TTC549 (cell line): ENCODE measurements at regions not wholly inside any gene's neighbourhood (a gene's known extent, or its start where the extent isn't known, plus 50 kb on each side); places are given as distances from the start of the nearest gene placed in this dataset.

Experiments
- FAIRE-seq: peaks from 2 replicates; lab custom pipeline; 2012; peaks lifted over from hg19 to GRCh38; lab: Jason Lieb, UNC

- no peak for FAIRE-seq
Observed at GRCh38 chr5:89628876-89629635, 746.1 kb upstream of the MEF2C start.

GRCh38 chr5:89615839-89616518 is 733.0 kb upstream of the MEF2C start:
- no peak for FAIRE-seq

GRCh38 chr5:89613222-89613956 is 730.4 kb upstream of the MEF2C start:
- FAIRE-seq = no peak

- no peak for FAIRE-seq
Observed at GRCh38 chr5:89606939-89607534, 724.1 kb upstream of the MEF2C start.

- FAIRE-seq = no peak
Observed at GRCh38 chr5:89604342-89604741, 721.4 kb upstream of the MEF2C start.

GRCh38 chr5:89601880-89602279 is 718.9 kb upstream of the MEF2C start:
- FAIRE-seq = no peak

- FAIRE-seq = no peak
Observed at GRCh38 chr5:89597878-89598277, 714.9 kb upstream of the MEF2C start.

GRCh38 chr5:89596821-89597220 is 713.8 kb upstream of the MEF2C start:
- FAIRE-seq = no peak

GRCh38 chr5:89595056-89595455 is 712.1 kb upstream of the MEF2C start:
- FAIRE-seq = no peak

GRCh38 chr5:89584339-89584956 is 701.5 kb upstream of the MEF2C start:
- FAIRE-seq = no peak

GRCh38 chr5:89583534-89583933 is 700.5 kb upstream of the MEF2C start:
- no peak for FAIRE-seq

GRCh38 chr5:89582768-89583339 is 699.9 kb upstream of the MEF2C start:
- FAIRE-seq = no peak

- FAIRE-seq = no peak
Observed at GRCh38 chr5:89580976-89581375, 698.0 kb upstream of the MEF2C start.

- FAIRE-seq = no peak
Observed at GRCh38 chr5:89575319-89575718, 692.3 kb upstream of the MEF2C start.

GRCh38 chr5:89573345-89573744 is 690.4 kb upstream of the MEF2C start:
- no peak for FAIRE-seq

- no peak for FAIRE-seq
Observed at GRCh38 chr5:89572696-89573095, 689.7 kb upstream of the MEF2C start.

GRCh38 chr5:89570557-89570956 is 687.6 kb upstream of the MEF2C start:
- FAIRE-seq = no peak

- FAIRE-seq = no peak
Observed at GRCh38 chr5:89566340-89566739, 683.4 kb upstream of the MEF2C start.

- no peak for FAIRE-seq
Observed at GRCh38 chr5:89560696-89561095, 677.7 kb upstream of the MEF2C start.

- FAIRE-seq = no peak
Observed at GRCh38 chr5:89556215-89556913, 673.4 kb upstream of the MEF2C start.

GRCh38 chr5:89546657-89547056 is 663.7 kb upstream of the MEF2C start:
- FAIRE-seq = no peak
